ENCODE measurements at regions not wholly inside any gene's neighbourhood (a gene's known extent, or its start where the extent isn't known, plus 50 kb on each side); places are given as distances from the start of the nearest gene placed in this dataset.

DNA sequence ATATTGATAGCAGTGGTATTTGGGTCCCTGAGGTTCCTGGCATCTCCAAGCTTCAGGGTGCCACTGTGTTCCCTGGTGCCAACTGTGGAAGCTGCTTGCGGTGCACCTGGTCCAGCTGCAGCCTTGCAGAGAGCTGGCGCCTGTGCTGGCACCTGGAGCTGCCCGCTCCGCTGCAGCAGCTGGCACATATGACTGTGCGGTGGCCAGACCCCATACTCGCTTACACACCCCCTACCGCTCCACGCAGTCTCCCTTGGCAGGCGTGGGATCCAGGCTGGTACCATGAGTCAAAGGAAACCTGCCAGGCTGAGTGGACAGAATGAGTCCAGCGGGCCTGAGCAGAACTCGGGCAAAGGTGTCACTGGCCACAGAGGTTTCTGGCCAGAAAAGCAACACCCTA lies 89.9 kb upstream of the JAZF1 start:
- WGBS (ENCODE audit: insufficient coverage): 97% methylated on average over 8 of the region's 11 CpGs
- Mint-ChIP-seq H3K4me1 (peaks cover 23% of the 10 kb centered on the region), H3K36me3 (peaks cover 0 to 1% of the 10 kb centered on the region in 2 donors), H3K27ac (peak overlapping the region in 1 of 7 donors; percentile 50), H3K4me3 (no peak overlapping the region), H3K27me3 (ENCODE audit: low read depth in 3 of 3) (peaks cover 3 to 5% (median 4%) of the 10 kb centered on the region in 3 donors), H3K9me3 (peaks cover 3 to 12% (median 9%) of the 10 kb centered on the region in 7 donors)
- no peak overlapping the region for H2AFZ ChIP-seq (ENCODE audit: insufficient read depth, low read depth, low read length, poor library complexity, severe bottlenecking)
- peaks cover 19 to 21% of the 10 kb centered on the region in 2 donors for H3K4me1 ChIP-seq (ENCODE audit: control insufficient read depth in 1 of 2, insufficient read depth in 2 of 2, low read length in 2 of 2)
- no peaks in the 10 kb centered on the region for H3K36me3 ChIP-seq (replicated peaks in 1 of 2; ENCODE audit: control insufficient read depth in 1 of 2, insufficient read depth in 2 of 2, low read length in 2 of 2)
- TF ChIP-seq, protein P1, sequence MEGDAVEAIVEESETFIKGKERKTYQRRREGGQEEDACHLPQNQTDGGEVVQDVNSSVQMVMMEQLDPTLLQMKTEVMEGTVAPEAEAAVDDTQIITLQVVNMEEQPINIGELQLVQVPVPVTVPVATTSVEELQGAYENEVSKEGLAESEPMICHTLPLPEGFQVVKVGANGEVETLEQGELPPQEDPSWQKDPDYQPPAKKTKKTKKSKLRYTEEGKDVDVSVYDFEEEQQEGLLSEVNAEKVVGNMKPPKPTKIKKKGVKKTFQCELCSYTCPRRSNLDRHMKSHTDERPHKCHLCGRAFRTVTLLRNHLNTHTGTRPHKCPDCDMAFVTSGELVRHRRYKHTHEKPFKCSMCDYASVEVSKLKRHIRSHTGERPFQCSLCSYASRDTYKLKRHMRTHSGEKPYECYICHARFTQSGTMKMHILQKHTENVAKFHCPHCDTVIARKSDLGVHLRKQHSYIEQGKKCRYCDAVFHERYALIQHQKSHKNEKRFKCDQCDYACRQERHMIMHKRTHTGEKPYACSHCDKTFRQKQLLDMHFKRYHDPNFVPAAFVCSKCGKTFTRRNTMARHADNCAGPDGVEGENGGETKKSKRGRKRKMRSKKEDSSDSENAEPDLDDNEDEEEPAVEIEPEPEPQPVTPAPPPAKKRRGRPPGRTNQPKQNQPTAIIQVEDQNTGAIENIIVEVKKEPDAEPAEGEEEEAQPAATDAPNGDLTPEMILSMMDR (IDR thresholded peaks at IDR 0.05): no peak
- no peaks in the 10 kb centered on the region for H4K20me1 ChIP-seq (ENCODE audit: insufficient read depth, low read length)
- H3K79me2 ChIP-seq (ENCODE audit: insufficient read depth, low read length): no peaks in the 10 kb centered on the region
- H3K9me3 ChIP-seq (replicated peaks in 1 of 2; ENCODE audit: control insufficient read depth in 1 of 2, insufficient read depth in 1 of 2, low read length in 2 of 2): peaks cover 0 to 6% of the 10 kb centered on the region in 2 donors
- H3K9ac ChIP-seq (ENCODE audit: insufficient read depth, low read length, poor library complexity, severe bottlenecking): no peak overlapping the region
- peak in 1 of 3 donors; percentile 5 for DNase-seq
- peak overlapping the region in 1 of 2 donors; percentile 0 for H3K27ac ChIP-seq (ENCODE audit: low read depth in 1 of 2, low read length in 2 of 2)
- no peak overlapping the region for H3K4me3 ChIP-seq (replicated peaks in 1 of 3; ENCODE audit: low read depth in 2 of 3, low read length in 3 of 3)
- H3K27me3 ChIP-seq (ENCODE audit: control insufficient read depth in 2 of 2, insufficient read depth in 2 of 2, low read length in 2 of 2): peaks cover 0 to 2% of the 10 kb centered on the region in 2 donors
- intact Hi-C loops (cut with micrococcal nuclease): loop anchor here (5.0 to 10.0 kb wide), 2 partner anchors 86 to 88 kb away; partner anchors contain the start of gene JAZF1 (in 2 of the 2)
- H3K4me2 ChIP-seq (replicated peaks; ENCODE audit: extremely low read depth, low read length, poor library complexity, severe bottlenecking): no peak overlapping the region

DNA sequence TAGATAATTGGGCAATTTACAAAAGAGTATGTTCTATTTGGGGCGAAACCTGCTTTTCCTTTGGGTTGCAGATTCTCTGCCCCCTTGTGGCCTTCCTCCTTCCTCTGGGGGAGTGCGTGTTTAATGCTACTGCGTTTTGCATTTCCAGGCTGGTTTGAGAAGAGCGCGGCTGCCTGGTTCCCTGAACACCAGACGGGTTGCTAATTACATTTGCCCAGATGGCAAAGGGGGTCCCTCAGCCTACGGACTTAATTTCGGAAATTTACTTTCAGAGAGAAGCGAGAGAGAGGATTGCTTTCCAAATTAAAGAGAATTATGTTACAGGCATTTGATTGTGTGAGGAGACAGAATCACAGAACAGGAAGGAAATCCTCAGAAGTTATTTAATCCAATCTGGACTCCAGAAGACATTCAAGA lies 91.9 kb upstream of the JAZF1 start:
- peak overlapping the region; percentile 28 for H3K9ac ChIP-seq (ENCODE audit: insufficient read depth, low read length, poor library complexity, severe bottlenecking)
- peak overlapping the region in 4 of 7 donors; percentile 78 to 85 (median 80) for H3K27ac Mint-ChIP-seq
- 10% methylated on average over 2 of the region's 9 CpGs for WGBS (ENCODE audit: insufficient coverage)

More for the DNA sequence above, 91.9 kb upstream of the JAZF1 start:
- Histone ChIP-seq H3K36me3 (replicated peaks in 1 of 2; ENCODE audit: control insufficient read depth in 1 of 2, insufficient read depth in 2 of 2, low read length in 2 of 2) (no peaks in the 10 kb centered on the region), H3K27me3 (ENCODE audit: control insufficient read depth in 2 of 2, insufficient read depth in 2 of 2, low read length in 2 of 2) (peaks cover 2 to 5% of the 10 kb centered on the region in 2 donors), H3K27ac (ENCODE audit: low read depth in 1 of 2, low read length in 2 of 2) (peak overlapping the region in 1 of 2 donors; percentile 49), H4K20me1 (ENCODE audit: insufficient read depth, low read length) (no peaks in the 10 kb centered on the region), H3K79me2 (ENCODE audit: insufficient read depth, low read length) (no peaks in the 10 kb centered on the region), H3K4me2 (replicated peaks; ENCODE audit: extremely low read depth, low read length, poor library complexity, severe bottlenecking) (peak overlapping the region; percentile 73), H3K4me1 (ENCODE audit: control insufficient read depth in 1 of 2, insufficient read depth in 2 of 2, low read length in 2 of 2) (peaks cover 19 to 21% of the 10 kb centered on the region in 2 donors), H3K4me3 (replicated peaks in 1 of 3; ENCODE audit: low read depth in 2 of 3, low read length in 3 of 3) (peak overlapping the region in 2 of 3 experiments; percentile 13 to 61), H3K9me3 (replicated peaks in 1 of 2; ENCODE audit: control insufficient read depth in 1 of 2, insufficient read depth in 1 of 2, low read length in 2 of 2) (peaks cover 0 to 3% of the 10 kb centered on the region in 2 donors), H2AFZ (ENCODE audit: insufficient read depth, low read depth, low read length, poor library complexity, severe bottlenecking) (peak overlapping the region; percentile 75)
- peaks cover 0 to 1% of the 10 kb centered on the region in 2 donors for H3K36me3 Mint-ChIP-seq
- peaks cover 23% of the 10 kb centered on the region for H3K4me1 Mint-ChIP-seq
- DNase-seq: peak; percentile 55 to 72 (median 58)
- peaks cover 3 to 8% (median 5%) of the 10 kb centered on the region in 7 donors for H3K9me3 Mint-ChIP-seq
- H3K27me3 Mint-ChIP-seq (ENCODE audit: low read depth in 3 of 3): peaks cover 4 to 6% (median 5%) of the 10 kb centered on the region in 3 donors
- TF ChIP-seq, protein P1 (IDR thresholded peaks at IDR 0.05): peak; percentile 77
- intact Hi-C loops (cut with micrococcal nuclease): loop anchor here (5.0 to 10.0 kb wide), 2 partner anchors 88 to 90 kb away; partner anchors contain the start of gene JAZF1 (in 2 of the 2)
- H3K4me3 Mint-ChIP-seq: peak overlapping the region; percentile 72 to 94
